ENCODE measurements at regions not wholly inside any gene's neighbourhood (a gene's known extent, or its start where the extent isn't known, plus 50 kb on each side); places are given as distances from the start of the nearest gene placed in this dataset.

- TF ChIP-seq EZH2 (IDR thresholded peaks at IDR 0.05; ENCODE audit: insufficient read depth, poor library complexity, severe bottlenecking) (no peak), EZH2phosphoT487 (IDR thresholded peaks at IDR 0.05; ENCODE audit: insufficient read depth, low read depth) (no peak)
Measured at GRCh38 chr10:107611115-107611514, 446.6 kb upstream of the SORCS1 start.

Data from GM23248 (cell line).